WTC11 (cell line): ENCODE measurements at regions not wholly inside any gene's neighbourhood (a gene's known extent, or its start where the extent isn't known, plus 50 kb on each side); places are given as distances from the start of the nearest gene placed in this dataset.

Source experiments
- CREB1 ChIP-seq: sonication (generic); formaldehyde crosslinking; IDR thresholded peaks from 2 replicates; pipeline ENCODE4 v1.8.0; 2023; ENCODE audit warnings: mild to moderate bottlenecking, missing genetic modification reagents
- CREM ChIP-seq: sonication (generic); formaldehyde crosslinking; IDR thresholded peaks from 2 replicates; pipeline ENCODE4 v1.8.1; 2022; ENCODE audit warnings: mild to moderate bottlenecking, missing genetic modification reagents, moderate library complexity
- FOXJ3 ChIP-seq: sonication (generic); formaldehyde crosslinking; IDR thresholded peaks from 2 replicates; pipeline ENCODE4 v1.9.0; 2021; ENCODE audit warnings: missing genetic modification reagents, mild to moderate bottlenecking, borderline replicate concordance
- FOXP1 ChIP-seq: sonication (generic); formaldehyde crosslinking; IDR thresholded peaks from 2 replicates; pipeline ENCODE4 v1.8.0; 2022; ENCODE audit warnings: missing genetic modification reagents, mild to moderate bottlenecking, moderate library complexity, borderline replicate concordance
- RORB ChIP-seq: fragments of 250-450 bp; sonication (Bioruptor Pico); IDR thresholded peaks from 2 replicates; pipeline ENCODE4 v1.9.0; 2021; ENCODE audit warnings: mild to moderate bottlenecking
- ZNF317 ChIP-seq: sonication (generic); formaldehyde crosslinking; IDR thresholded peaks from 2 replicates; pipeline ENCODE4 v1.8.1; 2023; ENCODE audit warnings: low read depth, mild to moderate bottlenecking, moderate library complexity, missing genetic modification reagents, borderline replicate concordance
- TF ChIP-seq, protein P1 (sequence below): fragments of 200-600 bp; IDR thresholded peaks from 2 replicates; pipeline ENCODE4 v1.8.0; 2022; ENCODE audit warnings: antibody characterized with exemption
- TF ChIP-seq, protein P2 (sequence below): fragments of 250-450 bp; sonication (Bioruptor Pico); IDR thresholded peaks from 2 replicates; pipeline ENCODE4 v1.9.0; 2021; ENCODE audit warnings: mild to moderate bottlenecking
- TF ChIP-seq, protein P3 (sequence below): sonication (generic); formaldehyde crosslinking; IDR thresholded peaks from 2 replicates; pipeline ENCODE4 v1.8.0; 2022; ENCODE audit warnings: mild to moderate bottlenecking, missing genetic modification reagents
- TF ChIP-seq, protein P4 (sequence below): sonication (generic); formaldehyde crosslinking; IDR thresholded peaks from 2 replicates; pipeline ENCODE4 v1.8.1; 2023; ENCODE audit warnings: mild to moderate bottlenecking, missing genetic modification reagents, moderate library complexity

DNA sequence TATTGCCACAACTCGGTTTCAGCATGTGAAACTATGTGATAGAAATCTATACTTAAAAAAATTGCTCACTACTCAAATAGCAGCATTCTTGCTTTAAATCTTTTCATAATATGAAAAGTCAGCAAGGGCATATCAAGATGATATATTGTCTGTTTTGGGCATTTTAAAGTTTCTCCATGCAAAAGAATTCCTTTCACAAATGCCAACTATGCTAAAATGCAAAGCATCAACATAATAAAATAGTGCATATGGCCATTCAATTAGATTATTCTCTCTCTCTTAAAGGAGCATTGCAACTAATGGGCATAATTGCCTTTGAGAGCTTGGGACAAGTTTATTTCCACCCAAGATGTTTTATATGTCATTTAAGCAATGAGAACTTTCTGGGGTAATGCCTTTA lies 475.1 kb downstream of the ZPLD1 start:
- TF ChIP-seq FOXJ3 (CRISPR knock-in tag): no peak
- TF ChIP-seq, protein P1, sequence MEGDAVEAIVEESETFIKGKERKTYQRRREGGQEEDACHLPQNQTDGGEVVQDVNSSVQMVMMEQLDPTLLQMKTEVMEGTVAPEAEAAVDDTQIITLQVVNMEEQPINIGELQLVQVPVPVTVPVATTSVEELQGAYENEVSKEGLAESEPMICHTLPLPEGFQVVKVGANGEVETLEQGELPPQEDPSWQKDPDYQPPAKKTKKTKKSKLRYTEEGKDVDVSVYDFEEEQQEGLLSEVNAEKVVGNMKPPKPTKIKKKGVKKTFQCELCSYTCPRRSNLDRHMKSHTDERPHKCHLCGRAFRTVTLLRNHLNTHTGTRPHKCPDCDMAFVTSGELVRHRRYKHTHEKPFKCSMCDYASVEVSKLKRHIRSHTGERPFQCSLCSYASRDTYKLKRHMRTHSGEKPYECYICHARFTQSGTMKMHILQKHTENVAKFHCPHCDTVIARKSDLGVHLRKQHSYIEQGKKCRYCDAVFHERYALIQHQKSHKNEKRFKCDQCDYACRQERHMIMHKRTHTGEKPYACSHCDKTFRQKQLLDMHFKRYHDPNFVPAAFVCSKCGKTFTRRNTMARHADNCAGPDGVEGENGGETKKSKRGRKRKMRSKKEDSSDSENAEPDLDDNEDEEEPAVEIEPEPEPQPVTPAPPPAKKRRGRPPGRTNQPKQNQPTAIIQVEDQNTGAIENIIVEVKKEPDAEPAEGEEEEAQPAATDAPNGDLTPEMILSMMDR: no peak
- TF ChIP-seq, protein P2, sequence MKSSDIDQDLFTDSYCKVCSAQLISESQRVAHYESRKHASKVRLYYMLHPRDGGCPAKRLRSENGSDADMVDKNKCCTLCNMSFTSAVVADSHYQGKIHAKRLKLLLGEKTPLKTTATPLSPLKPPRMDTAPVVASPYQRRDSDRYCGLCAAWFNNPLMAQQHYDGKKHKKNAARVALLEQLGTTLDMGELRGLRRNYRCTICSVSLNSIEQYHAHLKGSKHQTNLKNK (CRISPR knock-in tag): no peak
- TF ChIP-seq, protein P3, sequence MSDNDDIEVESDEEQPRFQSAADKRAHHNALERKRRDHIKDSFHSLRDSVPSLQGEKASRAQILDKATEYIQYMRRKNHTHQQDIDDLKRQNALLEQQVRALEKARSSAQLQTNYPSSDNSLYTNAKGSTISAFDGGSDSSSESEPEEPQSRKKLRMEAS: no peak
- TF ChIP-seq, protein P4, sequence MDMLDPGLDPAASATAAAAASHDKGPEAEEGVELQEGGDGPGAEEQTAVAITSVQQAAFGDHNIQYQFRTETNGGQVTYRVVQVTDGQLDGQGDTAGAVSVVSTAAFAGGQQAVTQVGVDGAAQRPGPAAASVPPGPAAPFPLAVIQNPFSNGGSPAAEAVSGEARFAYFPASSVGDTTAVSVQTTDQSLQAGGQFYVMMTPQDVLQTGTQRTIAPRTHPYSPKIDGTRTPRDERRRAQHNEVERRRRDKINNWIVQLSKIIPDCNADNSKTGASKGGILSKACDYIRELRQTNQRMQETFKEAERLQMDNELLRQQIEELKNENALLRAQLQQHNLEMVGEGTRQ: no peak
- TF ChIP-seq CREB1 (CRISPR knock-in tag): no peak
- no peak for TF ChIP-seq RORB (CRISPR knock-in tag)
- TF ChIP-seq ZNF317 (CRISPR knock-in tag): no peak
- TF ChIP-seq CREM (CRISPR knock-in tag): no peak
- TF ChIP-seq FOXP1 (CRISPR knock-in tag): no peak
